Left renal pelvis (tissue), 4 donors: ENCODE measurements at regions not wholly inside any gene's neighbourhood (a gene's known extent, or its start where the extent isn't known, plus 50 kb on each side); places are given as distances from the start of the nearest gene placed in this dataset.
"Not testable (repeated sequence)": the region's sequence is repeated elsewhere in the genome, so short reads cannot be mapped to it uniquely, and the experiment has no call there.

Experiments used
- DNase-seq, 4 donors: peaks; one replicate each; pipeline ENCODE4 v3.0.0-alpha.2; 2013; ENCODE audit warnings: low read depth in 4 of 4, low spot score in 3 of 4

DNA sequence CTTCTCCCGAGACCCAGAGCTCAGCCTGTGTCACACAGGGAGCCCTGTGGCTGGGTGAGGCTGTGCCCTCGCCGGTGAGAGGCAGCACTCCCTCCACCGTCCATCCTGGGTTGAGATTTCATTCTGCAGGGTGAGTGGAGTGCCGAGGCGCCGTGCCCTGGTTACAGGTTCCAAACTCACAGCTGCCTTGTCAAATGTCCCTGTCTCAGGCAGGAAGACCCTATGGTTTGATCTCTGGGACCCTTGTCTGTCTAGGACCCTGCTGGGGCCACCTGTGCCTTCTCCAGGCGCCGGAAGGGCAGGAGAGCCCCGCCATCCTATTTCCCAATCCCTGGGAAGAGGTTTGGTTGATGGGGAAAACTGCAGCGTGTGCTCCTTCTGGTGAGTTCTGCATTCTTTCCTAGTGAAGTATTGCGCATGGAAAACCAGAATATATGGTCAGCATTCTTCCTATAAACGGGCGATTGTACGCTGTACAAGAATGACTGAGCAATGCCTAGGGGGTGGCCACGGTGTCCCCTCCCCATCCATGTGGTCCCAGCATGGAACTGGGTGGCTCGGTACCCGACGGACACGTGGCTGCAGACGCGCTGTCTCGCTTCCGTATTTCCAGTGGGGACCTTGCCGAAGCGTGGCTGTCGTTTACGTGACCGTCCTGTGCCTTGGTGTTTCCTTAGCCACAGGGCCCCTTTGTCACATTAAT, 95.9 kb upstream of the COL5A1 start:
- no peak for DNase-seq

DNA sequence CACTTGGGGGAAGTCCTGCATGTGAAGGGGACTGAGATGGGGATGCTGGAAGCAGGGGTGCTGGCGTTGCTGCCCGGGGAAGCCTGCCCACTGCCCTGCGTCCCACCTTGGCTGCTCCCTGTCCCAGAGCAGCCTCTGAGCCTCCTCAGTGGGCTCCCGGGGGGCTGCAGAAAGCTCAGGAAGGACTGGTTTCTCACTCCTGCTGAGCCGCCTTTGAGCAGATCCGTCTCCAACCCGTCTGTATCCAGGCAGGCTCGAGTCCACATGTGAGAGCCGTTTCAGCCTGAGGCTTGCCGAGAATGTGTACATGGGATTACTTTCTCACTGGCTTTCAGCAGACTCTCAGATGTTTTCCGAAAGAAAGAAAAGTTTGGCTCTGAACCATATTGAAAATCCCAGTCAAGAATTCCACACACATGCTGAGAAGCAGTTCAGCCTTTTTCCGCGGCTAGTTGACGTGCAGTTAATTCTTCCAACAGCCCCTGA, 95.3 kb upstream of the COL5A1 start:
- DNase-seq: no peak

DNA sequence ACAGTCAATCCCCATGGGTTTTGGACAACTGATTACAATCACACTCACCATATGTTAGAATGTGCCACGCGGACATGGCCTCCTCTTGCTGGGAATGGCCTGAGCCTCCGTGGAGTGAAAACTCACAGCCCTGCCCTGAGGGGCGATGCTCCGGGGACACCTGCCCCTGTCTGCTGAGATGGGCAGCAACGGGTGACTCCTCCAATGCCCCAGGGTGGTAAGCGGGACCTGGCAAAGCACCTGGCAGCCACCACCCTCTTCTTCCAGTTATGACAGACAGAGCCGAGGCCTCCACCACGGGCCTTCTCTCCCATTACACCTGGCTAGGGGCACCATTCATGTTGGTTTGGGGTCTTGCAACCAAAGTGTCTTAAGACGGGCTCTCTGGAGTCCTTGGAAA, 94.9 kb upstream of the COL5A1 start:
- DNase-seq: no peak

DNA sequence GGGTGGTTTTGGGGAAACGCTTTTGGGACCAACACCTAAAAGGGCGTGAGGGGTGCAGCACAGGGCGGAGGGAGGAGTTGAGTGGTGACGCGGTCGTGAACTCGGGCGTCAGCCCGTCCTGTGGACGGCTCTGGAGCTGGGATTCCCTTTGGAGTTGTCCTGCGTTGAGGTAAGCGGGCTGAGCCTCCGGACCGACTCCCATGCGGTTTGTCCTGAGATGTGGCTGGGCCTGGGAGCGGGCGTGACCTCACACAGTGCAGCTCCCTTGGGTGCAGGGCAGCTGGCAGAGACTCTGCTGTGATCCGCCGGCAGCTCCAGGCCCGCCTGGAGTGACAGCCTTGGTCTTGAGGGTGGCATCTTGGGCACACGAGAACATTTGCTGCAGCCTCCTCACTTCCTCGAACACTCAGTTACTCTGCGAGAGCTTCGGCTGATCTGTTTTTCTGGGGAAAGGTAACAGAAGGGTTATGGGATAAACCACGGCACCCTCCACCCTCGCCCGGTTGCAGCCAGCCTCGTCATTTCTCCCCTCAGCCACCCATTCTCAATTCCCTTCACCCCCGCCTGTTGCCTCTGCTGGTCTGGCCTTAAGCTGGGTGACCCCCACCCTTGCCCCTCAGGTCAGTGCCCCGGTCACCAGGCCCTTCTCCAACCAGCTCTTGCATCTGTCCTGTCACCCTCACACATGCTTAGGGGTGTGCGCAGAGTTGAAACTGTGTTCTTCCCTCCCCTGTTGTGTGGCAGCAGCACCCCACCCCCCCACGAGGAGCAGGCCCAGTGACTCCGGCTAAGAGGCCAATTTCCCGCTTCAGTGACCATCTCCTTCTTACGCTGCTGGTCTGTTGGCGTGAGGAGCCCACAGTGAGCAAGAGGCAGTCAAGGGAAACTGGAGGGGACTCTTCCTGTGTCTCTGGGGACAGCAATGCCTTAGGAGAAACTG, 94.2 kb upstream of the COL5A1 start:
- DNase-seq: no peak

DNA sequence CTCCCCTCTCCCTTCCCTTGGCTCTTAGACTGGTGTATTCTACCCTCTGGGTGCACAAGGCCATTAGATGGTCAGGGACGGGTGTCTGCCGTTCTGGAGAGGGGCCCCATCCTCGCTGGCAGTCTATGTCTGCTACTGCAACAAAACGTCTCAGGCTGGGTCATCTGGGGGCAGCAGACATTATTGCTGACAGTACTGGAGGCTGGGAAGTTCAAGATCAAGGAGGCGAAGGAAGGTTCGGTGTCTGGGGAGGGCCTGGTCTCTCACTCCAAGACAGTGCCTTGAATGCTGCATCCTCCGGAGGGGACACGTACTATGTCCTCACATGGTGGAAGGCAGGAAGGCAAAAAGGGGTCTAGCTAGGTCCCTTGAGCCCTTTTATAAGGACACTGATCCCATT, 93.4 kb upstream of the COL5A1 start:
- no peak for DNase-seq

DNA sequence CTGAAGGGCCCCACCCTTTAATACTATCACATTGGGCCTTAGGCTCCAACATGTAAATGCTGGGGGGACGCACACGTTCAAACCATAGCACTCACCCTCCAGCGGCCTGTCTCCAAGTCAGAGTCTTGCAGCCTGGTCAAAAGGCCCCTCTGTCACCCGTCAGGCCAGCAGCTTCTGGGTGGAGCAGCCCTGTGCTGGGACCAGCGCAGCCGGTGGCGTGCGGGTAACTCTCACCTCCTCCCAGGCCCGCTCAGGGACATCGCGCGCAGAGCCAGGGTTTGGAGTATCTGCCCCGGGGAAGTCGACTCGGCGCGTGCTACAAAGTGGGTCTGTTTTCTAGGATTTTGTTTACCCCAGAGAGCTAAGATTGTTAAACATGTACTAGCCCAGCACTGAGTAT, 93.0 kb upstream of the COL5A1 start:
- no peak for DNase-seq

DNA sequence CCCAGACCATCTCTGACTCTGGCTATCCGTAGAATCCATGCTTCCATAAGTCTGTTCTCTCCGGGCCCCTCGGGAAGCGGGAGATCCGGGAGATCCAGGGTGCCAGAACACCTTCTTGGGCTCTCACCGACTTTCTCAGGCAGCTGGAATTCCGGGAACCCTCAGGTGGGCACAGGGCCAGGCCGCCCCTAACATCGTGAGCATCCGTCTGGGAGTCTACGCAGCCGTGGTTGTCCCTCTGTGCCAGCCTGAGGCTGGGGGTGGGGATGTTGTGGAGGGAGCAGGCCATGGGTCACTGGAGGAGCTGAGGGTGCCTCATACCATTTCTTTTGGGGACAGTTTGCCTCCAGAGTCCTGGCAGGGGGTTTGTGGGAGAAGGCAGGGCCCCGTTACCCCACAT, 92.3 kb upstream of the COL5A1 start:
- no peak for DNase-seq

DNA sequence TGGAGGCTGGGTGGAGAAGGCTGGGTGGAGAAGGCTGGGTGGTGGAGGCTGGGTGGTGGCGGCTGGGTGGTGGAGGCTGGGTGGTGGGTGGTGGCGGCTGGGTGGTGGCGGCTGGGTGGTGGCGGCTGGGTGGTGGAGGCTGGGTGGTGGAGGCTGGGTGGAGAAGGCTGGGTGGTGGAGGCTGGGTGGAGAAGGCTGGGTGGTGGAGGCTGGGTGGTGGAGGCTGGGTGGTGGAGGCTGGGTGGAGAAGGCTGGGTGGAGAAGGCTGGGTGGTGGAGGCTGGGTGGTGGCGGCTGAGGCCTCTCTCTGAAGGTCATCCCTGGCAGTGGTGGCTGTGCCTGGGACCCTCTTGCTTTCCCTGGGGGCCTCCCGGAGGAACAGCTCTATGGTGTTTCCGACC, 91.5 kb upstream of the COL5A1 start:
- DNase-seq: not testable (repeated sequence)

DNA sequence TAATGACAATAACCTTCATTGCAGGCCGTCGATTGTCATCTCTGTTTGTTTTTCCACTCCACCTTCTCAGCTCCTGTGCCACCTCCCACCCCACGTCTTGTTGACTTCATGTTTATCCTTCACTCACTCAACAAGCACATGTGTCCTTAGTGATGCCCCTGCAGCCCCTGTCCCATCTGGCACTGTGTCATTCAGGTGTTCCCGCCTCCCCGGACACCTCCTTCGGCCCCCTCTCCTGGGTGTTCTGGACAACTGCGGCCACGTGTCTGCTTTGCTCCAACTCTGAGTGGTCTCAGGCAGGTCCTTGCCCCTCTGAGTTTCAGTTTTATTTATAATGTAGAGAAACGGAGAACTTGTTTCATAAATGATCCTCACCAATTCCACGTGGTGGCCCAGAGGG, 91.0 kb upstream of the COL5A1 start:
- no peak for DNase-seq

DNA sequence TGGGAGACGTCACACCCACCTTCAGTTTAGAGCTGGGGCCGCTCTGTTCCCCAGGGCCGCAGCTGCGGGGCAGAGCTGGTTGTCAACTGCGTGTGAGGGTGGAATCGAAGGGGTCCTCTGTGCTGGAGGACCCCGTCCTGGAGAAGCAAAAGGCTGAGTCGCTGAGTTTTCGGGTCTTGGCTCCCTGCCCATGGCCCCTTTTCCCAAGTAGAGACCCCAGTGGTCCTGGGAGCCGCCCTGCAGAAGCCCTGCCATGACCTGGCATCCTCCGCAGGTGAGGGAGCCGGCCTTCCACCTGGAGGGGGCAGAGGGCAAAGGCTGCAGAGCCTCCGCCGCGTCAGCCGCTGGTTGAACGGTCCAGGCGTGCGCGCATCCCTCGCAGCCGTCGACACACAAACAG, 90.4 kb upstream of the COL5A1 start:
- no peak for DNase-seq

DNA sequence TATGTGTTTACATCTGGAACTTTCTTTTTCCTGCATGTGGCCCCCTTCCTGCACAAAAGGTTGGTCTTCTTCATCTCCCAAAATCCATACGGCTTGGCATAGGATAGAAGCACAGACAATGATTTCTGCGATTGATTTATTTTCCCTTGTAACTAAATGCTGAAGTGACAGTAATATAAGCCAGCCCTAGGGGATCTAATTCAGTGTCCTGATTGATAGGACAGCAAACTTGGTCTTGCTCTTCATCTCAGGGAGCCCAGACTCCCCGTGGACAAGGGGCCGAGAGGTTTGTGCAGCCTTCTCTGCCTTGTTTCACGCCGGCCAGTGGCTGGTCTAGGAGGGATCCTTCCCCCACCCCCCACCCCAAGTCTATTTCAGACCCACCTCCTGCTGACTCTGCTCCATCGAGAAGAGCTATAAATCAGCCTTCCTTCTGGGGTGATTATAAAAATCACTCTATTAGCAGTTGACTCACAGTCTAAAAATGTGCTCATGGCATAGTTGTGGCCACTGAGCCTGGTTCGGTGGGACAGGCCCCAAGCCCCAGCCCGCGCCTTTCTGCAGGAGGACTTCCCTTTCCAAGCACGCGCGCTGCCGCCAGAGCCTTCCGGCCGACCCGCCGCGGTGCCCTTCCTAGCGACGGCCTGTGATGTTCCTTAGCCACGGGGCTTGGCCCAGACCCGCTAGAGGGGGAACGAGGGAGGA, 89.8 kb upstream of the COL5A1 start:
- DNase-seq: no peak

DNA sequence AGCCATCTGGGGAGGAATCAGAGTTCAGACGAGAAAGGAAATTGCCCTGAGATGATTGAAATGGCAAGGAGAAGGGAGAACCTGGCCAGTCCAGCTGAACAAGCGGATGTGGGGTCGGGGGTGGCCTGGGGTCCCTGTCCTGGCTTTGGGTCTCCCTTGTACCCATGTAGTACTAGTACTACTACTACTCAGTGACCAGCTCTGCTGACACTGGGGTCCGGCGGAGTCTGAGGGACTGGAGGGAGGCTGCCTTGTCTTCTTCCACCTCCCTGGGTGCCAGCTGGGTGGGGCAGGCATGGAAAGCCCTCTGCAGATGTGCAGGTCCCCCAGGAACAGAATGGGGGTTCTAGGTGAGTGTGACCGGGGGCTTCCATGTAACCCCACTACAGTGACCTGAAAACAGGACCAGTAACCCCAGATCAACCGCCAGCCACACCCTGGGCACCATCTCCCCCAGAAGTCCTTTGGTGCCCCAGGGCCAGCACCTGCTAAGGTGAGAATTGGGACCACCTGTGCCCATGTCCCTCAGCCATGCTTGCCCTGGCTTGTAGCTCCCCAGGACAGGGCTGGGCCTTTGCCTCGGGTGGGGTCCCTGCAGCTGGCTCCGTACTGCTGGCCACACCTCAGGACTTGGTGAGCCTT, 89.1 kb upstream of the COL5A1 start:
- no peak for DNase-seq

DNA sequence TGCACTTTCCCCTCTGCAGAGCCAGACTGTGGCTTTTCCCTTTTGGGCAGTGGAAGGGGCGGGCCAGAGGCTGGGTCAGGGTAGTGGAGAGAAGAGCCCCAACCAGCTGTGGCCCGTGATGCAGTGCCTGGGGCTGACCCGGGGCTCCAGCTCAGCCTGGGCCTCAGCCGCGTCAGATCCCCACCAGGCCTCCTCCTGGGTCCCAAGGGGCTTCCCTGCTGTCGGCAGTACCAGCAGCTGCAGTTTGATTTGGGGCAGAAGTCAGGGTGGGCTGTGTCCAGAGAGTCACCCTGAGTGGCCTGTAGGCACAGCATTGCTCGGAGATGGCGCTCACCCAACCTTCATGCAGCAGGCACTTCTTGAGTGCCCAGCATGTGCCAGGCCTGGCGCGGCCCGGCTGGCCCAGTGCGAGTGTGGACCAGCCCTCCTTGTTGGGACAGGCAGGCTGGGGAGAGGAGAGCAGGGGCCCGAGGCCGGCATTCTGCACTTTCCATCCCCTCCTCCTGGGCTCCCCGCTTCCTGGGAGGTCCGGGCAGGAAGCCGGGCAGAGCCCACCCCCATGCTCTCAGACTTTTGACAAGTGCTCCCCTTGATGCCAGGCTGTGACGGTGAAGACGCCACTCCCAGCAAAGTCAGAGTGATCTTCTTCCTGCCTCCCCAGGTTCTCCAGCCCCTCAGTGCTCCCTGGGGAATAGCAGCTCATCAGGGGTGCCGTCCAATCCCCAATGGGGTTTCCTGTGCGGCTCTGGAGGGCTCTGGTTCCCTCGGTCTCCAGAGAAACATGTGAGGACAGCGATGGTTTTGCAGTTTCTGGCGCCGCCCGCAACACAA, 88.3 kb upstream of the COL5A1 start:
- no peak for DNase-seq

DNA sequence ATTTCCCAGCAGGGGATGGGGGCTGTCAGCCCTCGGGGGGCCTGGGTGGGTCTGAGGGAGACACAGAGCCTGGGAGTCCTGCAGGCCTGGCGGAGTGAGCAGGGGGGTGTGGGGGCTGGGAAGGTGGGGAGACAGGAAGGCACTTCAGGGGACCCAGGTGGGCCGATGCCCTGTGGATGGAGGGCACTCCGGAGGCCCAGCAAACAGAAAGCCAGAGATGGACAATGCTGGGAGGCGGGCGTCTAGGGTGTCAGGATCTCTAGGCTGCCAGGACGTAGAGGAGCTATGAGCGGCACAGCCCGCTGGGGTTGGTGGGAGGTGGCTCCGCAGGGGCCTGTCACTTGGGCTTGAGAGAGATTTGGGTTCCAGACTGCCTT, 87.6 kb upstream of the COL5A1 start:
- DNase-seq: no peak

DNA sequence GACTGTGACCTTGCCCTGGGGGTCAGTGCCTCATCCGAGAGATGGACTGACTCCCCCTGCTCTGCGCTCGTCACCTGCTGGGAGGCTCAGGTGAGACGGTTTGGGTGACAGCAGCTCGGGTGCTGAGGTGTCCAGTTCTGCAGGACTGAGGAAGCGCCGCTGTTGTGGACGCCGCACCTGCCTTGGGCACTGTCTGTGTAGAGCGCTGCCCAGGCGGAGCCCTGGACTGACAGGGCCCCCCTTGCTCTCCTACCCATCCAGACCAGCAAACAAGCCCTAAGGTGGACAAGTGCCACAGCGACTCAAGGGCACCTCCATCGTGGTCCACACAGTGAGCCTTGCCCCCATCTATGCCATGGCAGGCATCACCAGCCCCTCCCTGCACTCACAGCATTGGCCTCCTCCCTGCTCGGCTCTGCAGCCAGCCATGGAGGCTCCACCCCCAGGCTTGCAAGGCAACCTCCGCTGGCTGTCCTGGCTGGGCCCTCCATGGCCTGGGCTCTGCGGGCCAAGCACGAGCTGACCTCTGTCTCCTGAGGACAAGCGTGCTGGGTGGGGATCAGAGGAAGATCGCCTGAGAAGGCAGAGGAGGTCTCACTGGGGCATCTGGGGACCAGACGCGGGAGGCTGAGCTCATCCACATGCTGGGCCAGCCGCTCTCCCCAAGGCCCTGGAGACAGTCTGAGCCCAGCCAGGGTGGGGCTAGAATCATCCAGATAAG, 87.1 kb upstream of the COL5A1 start:
- no peak for DNase-seq

DNA sequence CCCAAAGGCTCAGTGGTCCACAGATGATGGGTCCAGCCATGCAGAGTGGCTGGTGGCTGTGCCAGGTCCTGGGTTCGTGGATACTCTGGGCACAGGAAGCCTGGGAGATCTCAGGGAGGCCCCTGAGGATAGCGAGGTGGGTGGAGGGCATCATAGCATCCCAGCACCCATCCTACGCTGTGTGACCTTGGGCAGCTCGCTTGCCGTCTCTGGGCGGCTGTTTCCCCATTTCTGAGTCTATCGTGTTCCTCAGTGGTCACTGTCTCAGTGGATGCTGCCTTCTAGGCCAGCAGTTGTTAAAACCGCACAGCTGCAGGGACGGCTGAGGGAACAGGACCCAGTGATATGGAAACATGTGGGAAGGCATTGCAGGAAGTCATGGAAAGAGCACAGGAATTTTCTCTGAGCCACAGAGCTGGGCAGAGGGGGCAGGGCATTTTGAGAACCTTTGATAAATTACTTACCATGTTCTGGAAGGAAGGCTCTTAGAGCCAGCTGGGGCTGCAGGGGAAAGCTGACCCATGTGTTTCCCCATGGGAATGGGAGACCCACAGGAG, 86.4 kb upstream of the COL5A1 start:
- DNase-seq: no peak

DNA sequence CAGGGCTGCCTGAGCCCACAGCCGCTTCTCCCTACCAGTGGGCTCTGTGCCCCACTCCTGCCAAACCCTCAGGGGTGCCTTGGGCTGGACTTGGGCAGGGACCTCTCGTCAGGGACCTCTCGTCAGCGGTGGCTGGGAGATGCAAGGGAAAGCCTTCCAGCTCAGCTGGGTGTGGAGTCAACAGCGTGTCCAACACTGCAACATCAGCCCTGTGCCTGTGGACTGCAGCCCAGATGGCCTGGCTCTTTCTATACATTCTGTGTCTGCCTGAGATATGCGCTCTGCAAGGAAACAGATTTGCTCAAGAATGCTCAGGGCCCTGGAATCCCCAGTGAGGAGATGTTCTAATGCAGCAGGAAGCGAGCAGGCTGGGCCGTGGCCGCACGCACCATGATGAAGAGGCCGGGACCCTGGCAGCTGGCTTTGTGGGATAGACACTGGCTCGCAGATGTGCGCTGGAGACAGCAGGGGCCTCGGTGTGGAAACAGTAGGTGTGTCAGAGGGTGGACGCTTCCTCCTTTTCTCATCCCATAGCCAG, 85.0 kb upstream of the COL5A1 start:
- no peak for DNase-seq

DNA sequence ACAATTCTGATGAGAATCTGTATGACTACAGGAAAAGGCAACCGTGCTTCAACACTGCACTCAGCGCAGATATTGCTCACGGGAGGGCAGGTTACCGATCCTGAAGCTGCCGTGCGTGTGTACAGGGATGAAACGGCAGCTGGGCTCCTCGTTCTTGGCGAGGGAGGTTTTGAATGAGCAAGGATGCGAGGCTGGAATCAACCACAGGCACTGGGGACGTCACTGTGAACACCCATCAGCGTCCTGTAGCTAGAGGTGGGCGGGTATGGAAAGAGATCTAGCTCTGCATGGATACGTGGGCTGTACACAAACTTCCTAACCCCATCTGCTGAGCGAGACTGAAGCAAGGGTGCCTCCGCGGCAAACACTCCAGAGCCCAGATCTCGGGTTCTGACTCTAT, 84.3 kb upstream of the COL5A1 start:
- no peak for DNase-seq
